ENCODE measurements at regions not wholly inside any gene's neighbourhood (a gene's known extent, or its start where the extent isn't known, plus 50 kb on each side); places are given as distances from the start of the nearest gene placed in this dataset.

DNA sequence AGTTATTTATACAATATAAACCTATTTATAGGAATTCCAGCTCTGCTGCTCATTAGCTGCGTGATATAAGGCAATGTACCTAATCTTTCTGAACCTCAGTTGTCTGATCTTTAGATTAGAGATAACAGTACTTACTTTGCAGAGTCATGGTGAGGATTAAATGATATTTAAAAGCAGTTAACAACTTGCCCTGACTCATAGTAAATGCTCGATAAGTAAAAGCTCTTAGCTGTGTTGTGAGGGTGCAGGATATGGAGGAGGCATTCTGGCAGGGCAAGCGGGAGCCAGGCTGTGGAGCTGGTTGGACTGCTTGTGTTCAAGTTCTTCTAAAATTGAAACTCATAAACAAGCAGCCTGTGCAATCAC, 140.0 kb upstream of the PRICKLE1 start (continued):
- TF ChIP-seq, protein P1, sequence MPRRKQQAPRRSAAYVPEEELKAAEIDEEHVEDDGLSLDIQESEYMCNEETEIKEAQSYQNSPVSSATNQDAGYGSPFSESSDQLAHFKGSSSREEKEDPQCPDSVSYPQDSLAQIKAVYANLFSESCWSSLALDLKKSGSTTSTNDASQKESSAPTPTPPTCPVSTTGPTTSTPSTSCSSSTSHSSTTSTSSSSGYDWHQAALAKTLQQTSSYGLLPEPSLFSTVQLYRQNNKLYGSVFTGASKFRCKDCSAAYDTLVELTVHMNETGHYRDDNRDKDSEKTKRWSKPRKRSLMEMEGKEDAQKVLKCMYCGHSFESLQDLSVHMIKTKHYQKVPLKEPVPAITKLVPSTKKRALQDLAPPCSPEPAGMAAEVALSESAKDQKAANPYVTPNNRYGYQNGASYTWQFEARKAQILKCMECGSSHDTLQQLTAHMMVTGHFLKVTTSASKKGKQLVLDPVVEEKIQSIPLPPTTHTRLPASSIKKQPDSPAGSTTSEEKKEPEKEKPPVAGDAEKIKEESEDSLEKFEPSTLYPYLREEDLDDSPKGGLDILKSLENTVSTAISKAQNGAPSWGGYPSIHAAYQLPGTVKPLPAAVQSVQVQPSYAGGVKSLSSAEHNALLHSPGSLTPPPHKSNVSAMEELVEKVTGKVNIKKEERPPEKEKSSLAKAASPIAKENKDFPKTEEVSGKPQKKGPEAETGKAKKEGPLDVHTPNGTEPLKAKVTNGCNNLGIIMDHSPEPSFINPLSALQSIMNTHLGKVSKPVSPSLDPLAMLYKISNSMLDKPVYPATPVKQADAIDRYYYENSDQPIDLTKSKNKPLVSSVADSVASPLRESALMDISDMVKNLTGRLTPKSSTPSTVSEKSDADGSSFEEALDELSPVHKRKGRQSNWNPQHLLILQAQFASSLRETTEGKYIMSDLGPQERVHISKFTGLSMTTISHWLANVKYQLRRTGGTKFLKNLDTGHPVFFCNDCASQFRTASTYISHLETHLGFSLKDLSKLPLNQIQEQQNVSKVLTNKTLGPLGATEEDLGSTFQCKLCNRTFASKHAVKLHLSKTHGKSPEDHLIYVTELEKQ (tag by site-specific recombination; IDR thresholded peaks at IDR 0.05; ENCODE audit: borderline replicate concordance): 0 out of 2 replicates have a peak, but pooled peaks have one; percentile 46
- TF ChIP-seq ZNF785 (tag by site-specific recombination; IDR thresholded peaks at IDR 0.05) (no peak), ZNF776 (tag by site-specific recombination; IDR thresholded peaks at IDR 0.05; ENCODE audit: borderline replicate concordance) (no peak), ZNF701 (tag by site-specific recombination; IDR thresholded peaks at IDR 0.05) (no peak), ZSCAN30 (tag by site-specific recombination; IDR thresholded peaks at IDR 0.05) (0 out of 2 replicates have a peak, but pooled peaks have one; percentile 43), ZNF266 (tag by site-specific recombination; IDR thresholded peaks at IDR 0.05; ENCODE audit: low read depth) (no peak), ZFP41 (tag by site-specific recombination; IDR thresholded peaks at IDR 0.05; ENCODE audit: borderline replicate concordance) (no peak), ZNF747 (tag by site-specific recombination; IDR thresholded peaks at IDR 0.05) (no peak), ZNF302 (tag by site-specific recombination; IDR thresholded peaks at IDR 0.05; ENCODE audit: low read depth) (no peak), ZXDB (tag by site-specific recombination; IDR thresholded peaks at IDR 0.05) (peak; percentile 42; the same call in 1 of the 2 replicates), KLF8 (tag by site-specific recombination; IDR thresholded peaks at IDR 0.05) (no peak), ZNF843 (tag by site-specific recombination; IDR thresholded peaks at IDR 0.05) (peak; percentile 61), ZNF16 (tag by site-specific recombination; IDR thresholded peaks at IDR 0.05; ENCODE audit: low read depth) (no peak), ZNF777 (tag by site-specific recombination; IDR thresholded peaks at IDR 0.05; ENCODE audit: borderline replicate concordance) (no peak), ZNF19 (tag by site-specific recombination; IDR thresholded peaks at IDR 0.05; ENCODE audit: low read depth) (no peak), ZBTB21 (tag by site-specific recombination; IDR thresholded peaks at IDR 0.05) (no peak), ZNF530 (tag by site-specific recombination; IDR thresholded peaks at IDR 0.05; ENCODE audit: low read depth) (no peak), ZNF221 (tag by site-specific recombination; IDR thresholded peaks at IDR 0.05; ENCODE audit: borderline replicate concordance) (no peak), ZSCAN16 (tag by site-specific recombination; IDR thresholded peaks at IDR 0.05) (no peak), TCF7L2 (IDR thresholded peaks at IDR 0.05; ENCODE audit: borderline replicate concordance, low read depth, low read length) (peak; percentile 56; the same call in 1 of the 2 replicates), ZNF354C (tag by site-specific recombination; IDR thresholded peaks at IDR 0.05; ENCODE audit: borderline replicate concordance, low read depth) (no peak), SETDB1 (IDR thresholded peaks at IDR 0.05; ENCODE audit: insufficient read length, low read length) (peak; percentile 16), ZBTB20 (tag by site-specific recombination; IDR thresholded peaks at IDR 0.05) (no peak), HOXC10 (CRISPR knock-in tag; IDR thresholded peaks at IDR 0.05) (no peak), ZNF169 (tag by site-specific recombination; IDR thresholded peaks at IDR 0.05) (no peak), ZNF791 (tag by site-specific recombination; IDR thresholded peaks at IDR 0.05) (no peak), ZNF174 (tag by site-specific recombination; IDR thresholded peaks at IDR 0.05) (no peak), ZEB2 (tag by site-specific recombination; IDR thresholded peaks at IDR 0.05) (no peak), ZNF175 (tag by site-specific recombination; IDR thresholded peaks at IDR 0.05) (no peak)
- TF ChIP-seq, protein P2, sequence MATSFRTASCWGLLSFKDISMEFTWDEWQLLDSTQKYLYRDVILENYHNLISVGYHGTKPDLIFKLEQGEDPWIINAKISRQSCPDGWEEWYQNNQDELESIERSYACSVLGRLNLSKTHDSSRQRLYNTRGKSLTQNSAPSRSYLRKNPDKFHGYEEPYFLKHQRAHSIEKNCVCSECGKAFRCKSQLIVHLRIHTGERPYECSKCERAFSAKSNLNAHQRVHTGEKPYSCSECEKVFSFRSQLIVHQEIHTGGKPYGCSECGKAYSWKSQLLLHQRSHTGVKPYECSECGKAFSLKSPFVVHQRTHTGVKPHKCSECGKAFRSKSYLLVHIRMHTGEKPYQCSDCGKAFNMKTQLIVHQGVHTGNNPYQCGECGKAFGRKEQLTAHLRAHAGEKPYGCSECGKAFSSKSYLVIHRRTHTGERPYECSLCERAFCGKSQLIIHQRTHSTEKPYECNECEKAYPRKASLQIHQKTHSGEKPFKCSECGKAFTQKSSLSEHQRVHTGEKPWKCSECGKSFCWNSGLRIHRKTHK (tag by site-specific recombination; IDR thresholded peaks at IDR 0.05): no peak
- TF ChIP-seq, protein P3, sequence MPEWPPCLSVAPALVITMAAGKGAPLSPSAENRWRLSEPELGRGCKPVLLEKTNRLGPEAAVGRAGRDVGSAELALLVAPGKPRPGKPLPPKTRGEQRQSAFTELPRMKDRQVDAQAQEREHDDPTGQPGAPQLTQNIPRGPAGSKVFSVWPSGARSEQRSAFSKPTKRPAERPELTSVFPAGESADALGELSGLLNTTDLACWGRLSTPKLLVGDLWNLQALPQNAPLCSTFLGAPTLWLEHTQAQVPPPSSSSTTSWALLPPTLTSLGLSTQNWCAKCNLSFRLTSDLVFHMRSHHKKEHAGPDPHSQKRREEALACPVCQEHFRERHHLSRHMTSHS (tag by site-specific recombination; IDR thresholded peaks at IDR 0.05): no peak
- TF ChIP-seq, protein P4, sequence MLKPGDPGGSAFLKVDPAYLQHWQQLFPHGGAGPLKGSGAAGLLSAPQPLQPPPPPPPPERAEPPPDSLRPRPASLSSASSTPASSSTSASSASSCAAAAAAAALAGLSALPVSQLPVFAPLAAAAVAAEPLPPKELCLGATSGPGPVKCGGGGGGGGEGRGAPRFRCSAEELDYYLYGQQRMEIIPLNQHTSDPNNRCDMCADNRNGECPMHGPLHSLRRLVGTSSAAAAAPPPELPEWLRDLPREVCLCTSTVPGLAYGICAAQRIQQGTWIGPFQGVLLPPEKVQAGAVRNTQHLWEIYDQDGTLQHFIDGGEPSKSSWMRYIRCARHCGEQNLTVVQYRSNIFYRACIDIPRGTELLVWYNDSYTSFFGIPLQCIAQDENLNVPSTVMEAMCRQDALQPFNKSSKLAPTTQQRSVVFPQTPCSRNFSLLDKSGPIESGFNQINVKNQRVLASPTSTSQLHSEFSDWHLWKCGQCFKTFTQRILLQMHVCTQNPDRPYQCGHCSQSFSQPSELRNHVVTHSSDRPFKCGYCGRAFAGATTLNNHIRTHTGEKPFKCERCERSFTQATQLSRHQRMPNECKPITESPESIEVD (tag by site-specific recombination; IDR thresholded peaks at IDR 0.05): peak; percentile 19; the same call in 1 of the 2 replicates
- TF ChIP-seq, protein P5, sequence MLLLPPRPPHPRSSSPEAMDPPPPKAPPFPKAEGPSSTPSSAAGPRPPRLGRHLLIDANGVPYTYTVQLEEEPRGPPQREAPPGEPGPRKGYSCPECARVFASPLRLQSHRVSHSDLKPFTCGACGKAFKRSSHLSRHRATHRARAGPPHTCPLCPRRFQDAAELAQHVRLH (tag by site-specific recombination; IDR thresholded peaks at IDR 0.05): no peak
- TF ChIP-seq, protein P6, sequence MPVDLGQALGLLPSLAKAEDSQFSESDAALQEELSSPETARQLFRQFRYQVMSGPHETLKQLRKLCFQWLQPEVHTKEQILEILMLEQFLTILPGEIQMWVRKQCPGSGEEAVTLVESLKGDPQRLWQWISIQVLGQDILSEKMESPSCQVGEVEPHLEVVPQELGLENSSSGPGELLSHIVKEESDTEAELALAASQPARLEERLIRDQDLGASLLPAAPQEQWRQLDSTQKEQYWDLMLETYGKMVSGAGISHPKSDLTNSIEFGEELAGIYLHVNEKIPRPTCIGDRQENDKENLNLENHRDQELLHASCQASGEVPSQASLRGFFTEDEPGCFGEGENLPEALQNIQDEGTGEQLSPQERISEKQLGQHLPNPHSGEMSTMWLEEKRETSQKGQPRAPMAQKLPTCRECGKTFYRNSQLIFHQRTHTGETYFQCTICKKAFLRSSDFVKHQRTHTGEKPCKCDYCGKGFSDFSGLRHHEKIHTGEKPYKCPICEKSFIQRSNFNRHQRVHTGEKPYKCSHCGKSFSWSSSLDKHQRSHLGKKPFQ (tag by site-specific recombination; IDR thresholded peaks at IDR 0.05): no peak
